ENCODE measurements at regions not wholly inside any gene's neighbourhood (a gene's known extent, or its start where the extent isn't known, plus 50 kb on each side); places are given as distances from the start of the nearest gene placed in this dataset.

GRCh38 chr9:13428766-13429165 is 149.3 kb upstream of the MPDZ start:
- Histone ChIP-seq H3K4me2 (no peak overlapping the region), H3K4me3 (no peak overlapping the region), H3K27ac (no peak overlapping the region), H3K9me3 (0 out of 3 replicates have a peak, but pooled peaks cover 3% of the 10 kb centered on the region), H3K4me1 (no peaks in the 10 kb centered on the region)
- ChIA-PET CTCF (interaction anchor here (0.6 to 5.0 kb wide), 16 partner anchors 8 to 1340 kb away, joined by 3 to 67 read pairs (median 6); no protein-coding TSS in a partner anchor), POLR2A (no interaction called here)
- no peak for FAIRE-seq
- 65% methylated on average over 4 of the region's 4 CpGs for WGBS (ENCODE audit: missing lambda C conversion rate)
- TF ChIP-seq PHF8 (IDR thresholded peaks at IDR 0.05; ENCODE audit: borderline replicate concordance, low read depth) = no peak
- no peak for DNase-seq (ENCODE audit: low read depth in 1 of 2, low spot score in 1 of 2)
- no peak for ATAC-seq

DNA sequence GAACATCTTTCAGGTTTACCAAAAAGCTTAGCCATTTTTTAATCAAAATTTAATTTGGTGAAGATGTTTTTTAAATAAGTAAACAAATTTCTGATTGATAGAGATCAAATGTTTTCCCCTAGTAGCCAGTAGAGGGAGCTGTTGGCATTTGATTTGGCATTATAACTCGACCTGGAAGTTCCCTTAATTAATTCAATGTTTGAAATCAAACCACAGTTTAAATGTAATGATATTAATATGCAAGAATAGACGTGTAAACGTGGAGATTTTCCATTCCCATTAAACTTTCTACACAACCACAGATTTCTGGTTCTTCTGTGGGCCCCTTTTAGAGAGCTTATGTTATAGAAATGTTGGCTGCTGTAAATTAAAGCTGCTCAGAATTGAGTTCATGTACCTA is 148.1 kb upstream of the MPDZ start:
- TF ChIP-seq SMC3 (IDR thresholded peaks at IDR 0.05) (peak; percentile 66), RAD21 (conservative IDR thresholded peaks at IDR 0.05 in 1 of 2, IDR thresholded peaks at IDR 0.05 in 1 of 2) (peak; percentile 65 to 82), JUN (IDR thresholded peaks at IDR 0.05) (no peak), RFX5 (IDR thresholded peaks at IDR 0.05) (no peak)
- TF ChIP-seq, protein P1, sequence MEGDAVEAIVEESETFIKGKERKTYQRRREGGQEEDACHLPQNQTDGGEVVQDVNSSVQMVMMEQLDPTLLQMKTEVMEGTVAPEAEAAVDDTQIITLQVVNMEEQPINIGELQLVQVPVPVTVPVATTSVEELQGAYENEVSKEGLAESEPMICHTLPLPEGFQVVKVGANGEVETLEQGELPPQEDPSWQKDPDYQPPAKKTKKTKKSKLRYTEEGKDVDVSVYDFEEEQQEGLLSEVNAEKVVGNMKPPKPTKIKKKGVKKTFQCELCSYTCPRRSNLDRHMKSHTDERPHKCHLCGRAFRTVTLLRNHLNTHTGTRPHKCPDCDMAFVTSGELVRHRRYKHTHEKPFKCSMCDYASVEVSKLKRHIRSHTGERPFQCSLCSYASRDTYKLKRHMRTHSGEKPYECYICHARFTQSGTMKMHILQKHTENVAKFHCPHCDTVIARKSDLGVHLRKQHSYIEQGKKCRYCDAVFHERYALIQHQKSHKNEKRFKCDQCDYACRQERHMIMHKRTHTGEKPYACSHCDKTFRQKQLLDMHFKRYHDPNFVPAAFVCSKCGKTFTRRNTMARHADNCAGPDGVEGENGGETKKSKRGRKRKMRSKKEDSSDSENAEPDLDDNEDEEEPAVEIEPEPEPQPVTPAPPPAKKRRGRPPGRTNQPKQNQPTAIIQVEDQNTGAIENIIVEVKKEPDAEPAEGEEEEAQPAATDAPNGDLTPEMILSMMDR (IDR thresholded peaks at IDR 0.05) = peak; percentile 73
- peak; percentile 13 for FAIRE-seq
- WGBS (ENCODE audit: missing lambda C conversion rate) = 0% methylated on average over 3 of the region's 3 CpGs
- Histone ChIP-seq H3K4me2 (no peak overlapping the region), H3K27ac (no peak overlapping the region), H3K9me3 (0 out of 3 replicates have a peak, but pooled peaks cover 3% of the 10 kb centered on the region), H3K4me3 (no peak overlapping the region), H3K4me1 (no peaks in the 10 kb centered on the region)
- ChIA-PET POLR2A (no interaction called here), CTCF (interaction anchor here (0.6 to 5.0 kb wide), 28 partner anchors 9 to 1341 kb away, joined by 3 to 67 read pairs (median 4); no protein-coding TSS in a partner anchor)
- ATAC-seq = no peak
- peak; percentile 6 to 48 for DNase-seq (ENCODE audit: low read depth in 1 of 2, low spot score in 1 of 2)

- ATAC-seq (no peak), FAIRE-seq (no peak), DNase-seq (ENCODE audit: low read depth in 1 of 2, low spot score in 1 of 2) (no peak)
- ChIA-PET POLR2A (no interaction called here), CTCF (interaction anchor here (0.8 to 5.0 kb wide), 12 partner anchors 10 to 1038 kb away, joined by 3 to 67 read pairs (median 7); no protein-coding TSS in a partner anchor)
- Histone ChIP-seq H3K27ac (no peak overlapping the region), H3K4me3 (no peak overlapping the region), H3K4me1 (no peaks in the 10 kb centered on the region), H3K4me2 (no peak overlapping the region), H3K9me3 (0 out of 3 replicates have a peak, but pooled peaks cover 3% of the 10 kb centered on the region)
- no peak for TF ChIP-seq MAZ (IDR thresholded peaks at IDR 0.05; ENCODE audit: borderline replicate concordance, low read depth, low read length)
- TF ChIP-seq POLR2A (IDR thresholded peaks at IDR 0.05; ENCODE audit: low read length) = no peak
- TF ChIP-seq HDAC2 (IDR thresholded peaks at IDR 0.05) = no peak
- TF ChIP-seq, protein P1 (IDR thresholded peaks at IDR 0.05) = no peak
- no peak for TF ChIP-seq NR3C1 (IDR thresholded peaks at IDR 0.05)
- no peak for TF ChIP-seq E2F6 (IDR thresholded peaks at IDR 0.05; ENCODE audit: borderline replicate concordance, low read depth)
- TF ChIP-seq JUN (IDR thresholded peaks at IDR 0.05) = no peak
- no peak for TF ChIP-seq FOXS1 (CRISPR knock-in tag; IDR thresholded peaks at IDR 0.05)
- 52% methylated on average over 3 of the region's 3 CpGs for WGBS (ENCODE audit: missing lambda C conversion rate)
These were observed 147.1 kb upstream of the MPDZ start for GRCh38 chr9:13426606-13427005.

- 41% methylated on average over 4 of the region's 4 CpGs for WGBS (ENCODE audit: missing lambda C conversion rate)
- no peak for ATAC-seq
- TF ChIP-seq FOSB (CRISPR knock-in tag; IDR thresholded peaks at IDR 0.05) (no peak), RARB (CRISPR knock-in tag; IDR thresholded peaks at IDR 0.05) (no peak), CEBPB (IDR thresholded peaks at IDR 0.05) (no peak), SREBF2 (IDR thresholded peaks at IDR 0.05) (no peak), MYC (IDR thresholded peaks at IDR 0.05; ENCODE audit: borderline replicate concordance, low read length) (no peak), ZNF302 (CRISPR knock-in tag; IDR thresholded peaks at IDR 0.05) (no peak), MAFK (IDR thresholded peaks at IDR 0.05; ENCODE audit: partially characterized antibody) (no peak)
- TF ChIP-seq, protein P2, sequence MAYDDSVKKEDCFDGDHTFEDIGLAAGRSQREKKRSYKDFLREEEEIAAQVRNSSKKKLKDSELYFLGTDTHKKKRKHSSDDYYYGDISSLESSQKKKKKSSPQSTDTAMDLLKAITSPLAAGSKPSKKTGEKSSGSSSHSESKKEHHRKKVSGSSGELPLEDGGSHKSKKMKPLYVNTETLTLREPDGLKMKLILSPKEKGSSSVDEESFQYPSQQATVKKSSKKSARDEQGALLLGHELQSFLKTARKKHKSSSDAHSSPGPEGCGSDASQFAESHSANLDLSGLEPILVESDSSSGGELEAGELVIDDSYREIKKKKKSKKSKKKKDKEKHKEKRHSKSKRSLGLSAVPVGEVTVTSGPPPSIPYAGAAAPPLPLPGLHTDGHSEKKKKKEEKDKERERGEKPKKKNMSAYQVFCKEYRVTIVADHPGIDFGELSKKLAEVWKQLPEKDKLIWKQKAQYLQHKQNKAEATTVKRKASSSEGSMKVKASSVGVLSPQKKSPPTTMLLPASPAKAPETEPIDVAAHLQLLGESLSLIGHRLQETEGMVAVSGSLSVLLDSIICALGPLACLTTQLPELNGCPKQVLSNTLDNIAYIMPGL (CRISPR knock-in tag; IDR thresholded peaks at IDR 0.05; ENCODE audit: borderline replicate concordance) = no peak
- TF ChIP-seq, protein P3, sequence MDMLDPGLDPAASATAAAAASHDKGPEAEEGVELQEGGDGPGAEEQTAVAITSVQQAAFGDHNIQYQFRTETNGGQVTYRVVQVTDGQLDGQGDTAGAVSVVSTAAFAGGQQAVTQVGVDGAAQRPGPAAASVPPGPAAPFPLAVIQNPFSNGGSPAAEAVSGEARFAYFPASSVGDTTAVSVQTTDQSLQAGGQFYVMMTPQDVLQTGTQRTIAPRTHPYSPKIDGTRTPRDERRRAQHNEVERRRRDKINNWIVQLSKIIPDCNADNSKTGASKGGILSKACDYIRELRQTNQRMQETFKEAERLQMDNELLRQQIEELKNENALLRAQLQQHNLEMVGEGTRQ (IDR thresholded peaks at IDR 0.05) = no peak
- no peaks in the 10 kb centered on the region for H3K4me1 ChIP-seq
- H3K4me3 ChIP-seq = no peak overlapping the region
- DNase-seq (ENCODE audit: low read depth in 1 of 2, low spot score in 1 of 2) = no peak
- H3K4me2 ChIP-seq = no peak overlapping the region
- 0 out of 3 replicates have a peak, but pooled peaks cover 3% of the 10 kb centered on the region for H3K9me3 ChIP-seq
- ChIA-PET CTCF (interaction anchor here (0.8 to 1.3 kb wide), 5 partner anchors 46 to 1003 kb away, joined by 3 to 4 read pairs (median 3); no protein-coding TSS in a partner anchor), POLR2A (no interaction called here)
- FAIRE-seq = no peak
- H3K27ac ChIP-seq = no peak overlapping the region
These were observed 145.4 kb upstream of the MPDZ start for GRCh38 chr9:13424872-13425271.

Data from A549 (cell line).